Vagina (tissue), 2 donors: ENCODE measurements at regions not wholly inside any gene's neighbourhood (a gene's known extent, or its start where the extent isn't known, plus 50 kb on each side); places are given as distances from the start of the nearest gene placed in this dataset.

Experiments
- DNase-seq, 2 donors: peaks; one replicate each; pipeline ENCODE4 v3.0.0-alpha.2; 2017; ENCODE audit errors: extremely low spot score in 2 of 2
- H3K27ac ChIP-seq: fragments of 200-600 bp; sonication (generic); one replicate; pipeline ENCODE4 v1.5.1; 2019
- H3K27me3 ChIP-seq: fragments of 200-600 bp; sonication (generic); one replicate; pipeline ENCODE4 v1.5.1; 2019
- H3K36me3 ChIP-seq, 2 donors: fragments of 200-600 bp; sonication (generic); one replicate each; pipeline ENCODE4 v1.5.1; 2017 to 2019
- H3K4me1 ChIP-seq: fragments of 200-600 bp; sonication (generic); one replicate; pipeline ENCODE4 v1.5.1; 2019
- H3K4me3 ChIP-seq, 2 donors: fragments of 200-600 bp; sonication (generic); 1 replicate in 1 of 2; 2 replicates in 1 of 2; pipeline ENCODE4 v1.5.1; 2016 to 2019
- H3K9me3 ChIP-seq: fragments of 200-600 bp; sonication (generic); one replicate; pipeline ENCODE4 v1.5.1; 2019
- POLR2A ChIP-seq, 2 donors: fragments of 450-650 bp; IDR thresholded peaks; one replicate each; pipeline ENCODE4 v1.6.1; 2017; ENCODE audit warnings: antibody characterized with exemption in 2 of 2, mild to moderate bottlenecking in 2 of 2, moderate library complexity in 2 of 2
- POLR2AphosphoS5 ChIP-seq, 2 donors: sonication (generic); formaldehyde crosslinking; IDR thresholded peaks; one replicate each; pipeline ENCODE4 v1.9.0; 2017; ENCODE audit warnings: antibody characterized with exemption in 2 of 2, mild to moderate bottlenecking in 2 of 2, low read depth in 1 of 2; ENCODE audit not compliant: insufficient read depth in 1 of 2
- intact Hi-C: fragments of 100-400 bp; cut with DNase I; formaldehyde crosslinking; loops from one replicate; pipeline ENCODE4 v1.15.1; 2023
- TF ChIP-seq, protein P1 (sequence below), 3 experiments: fragments of 450-650 bp in 2 of 3; fragments of 200-600 bp in 1 of 3; sonication (generic) in 1 of 3; IDR thresholded peaks; one replicate each; pipeline ENCODE4 v1.5.1; 2017 to 2019; ENCODE audit warnings: antibody characterized with exemption in 3 of 3, mild to moderate bottlenecking in 2 of 3, moderate library complexity in 2 of 3

DNA sequence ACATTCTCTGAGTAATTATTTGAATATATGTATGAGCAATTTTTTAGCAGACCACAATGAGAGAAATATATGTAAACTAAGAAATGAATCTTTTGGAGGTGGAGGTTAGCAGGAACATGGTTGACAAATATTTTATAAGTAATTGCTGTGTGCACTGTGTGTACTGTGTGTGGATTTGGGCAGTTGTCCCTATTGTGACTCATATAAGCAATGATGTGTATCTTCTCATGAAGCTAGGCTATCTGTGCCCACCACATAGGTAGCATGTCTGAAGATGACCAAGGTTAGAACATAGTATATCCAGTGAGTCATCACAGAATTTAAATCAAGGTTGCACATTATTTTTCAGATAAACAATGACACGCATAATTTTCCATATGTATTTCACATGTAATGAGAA is 713.9 kb upstream of the GBE1 start:
- TF ChIP-seq, protein P1, sequence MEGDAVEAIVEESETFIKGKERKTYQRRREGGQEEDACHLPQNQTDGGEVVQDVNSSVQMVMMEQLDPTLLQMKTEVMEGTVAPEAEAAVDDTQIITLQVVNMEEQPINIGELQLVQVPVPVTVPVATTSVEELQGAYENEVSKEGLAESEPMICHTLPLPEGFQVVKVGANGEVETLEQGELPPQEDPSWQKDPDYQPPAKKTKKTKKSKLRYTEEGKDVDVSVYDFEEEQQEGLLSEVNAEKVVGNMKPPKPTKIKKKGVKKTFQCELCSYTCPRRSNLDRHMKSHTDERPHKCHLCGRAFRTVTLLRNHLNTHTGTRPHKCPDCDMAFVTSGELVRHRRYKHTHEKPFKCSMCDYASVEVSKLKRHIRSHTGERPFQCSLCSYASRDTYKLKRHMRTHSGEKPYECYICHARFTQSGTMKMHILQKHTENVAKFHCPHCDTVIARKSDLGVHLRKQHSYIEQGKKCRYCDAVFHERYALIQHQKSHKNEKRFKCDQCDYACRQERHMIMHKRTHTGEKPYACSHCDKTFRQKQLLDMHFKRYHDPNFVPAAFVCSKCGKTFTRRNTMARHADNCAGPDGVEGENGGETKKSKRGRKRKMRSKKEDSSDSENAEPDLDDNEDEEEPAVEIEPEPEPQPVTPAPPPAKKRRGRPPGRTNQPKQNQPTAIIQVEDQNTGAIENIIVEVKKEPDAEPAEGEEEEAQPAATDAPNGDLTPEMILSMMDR (IDR thresholded peaks at IDR 0.05): no peak
- no peak for TF ChIP-seq POLR2A (IDR thresholded peaks at IDR 0.05)
- no peak for TF ChIP-seq POLR2AphosphoS5 (IDR thresholded peaks at IDR 0.05; ENCODE audit: insufficient read depth in 1 of 2, low read depth in 1 of 2)
- intact Hi-C loops: no loop called here
- Histone ChIP-seq H3K4me3 (no peak overlapping the region), H3K4me1 (no peaks in the 10 kb centered on the region), H3K9me3 (no peaks in the 10 kb centered on the region), H3K27me3 (no peaks in the 10 kb centered on the region), H3K27ac (no peak overlapping the region), H3K36me3 (no peaks in the 10 kb centered on the region)
- no peak for DNase-seq

DNA sequence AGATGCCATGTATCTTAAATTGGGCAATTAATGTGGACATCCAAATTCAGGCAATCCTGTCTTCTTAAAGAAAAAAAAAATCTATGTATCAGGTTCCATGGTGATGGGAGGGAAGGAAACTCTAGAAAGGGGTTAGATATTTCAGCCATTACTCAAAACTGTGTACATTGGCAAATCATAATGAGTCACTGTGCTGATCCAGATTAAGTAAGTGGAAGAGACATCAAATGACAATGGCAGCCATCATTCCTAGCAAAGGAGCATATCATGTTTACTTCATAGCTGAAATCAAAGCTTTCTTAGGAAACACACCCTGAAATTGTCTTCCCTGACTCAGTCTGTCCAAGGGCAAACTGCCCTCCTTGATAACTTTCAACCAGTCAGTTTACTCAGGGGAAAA is 713.3 kb upstream of the GBE1 start:
- H3K27me3 ChIP-seq: no peaks in the 10 kb centered on the region
- DNase-seq: no peak
- no peak overlapping the region for H3K4me3 ChIP-seq
- no peaks in the 10 kb centered on the region for H3K9me3 ChIP-seq
- intact Hi-C loops: no loop called here
- TF ChIP-seq POLR2A (IDR thresholded peaks at IDR 0.05) (no peak), POLR2AphosphoS5 (IDR thresholded peaks at IDR 0.05; ENCODE audit: insufficient read depth in 1 of 2, low read depth in 1 of 2) (no peak)
- TF ChIP-seq, protein P1 (IDR thresholded peaks at IDR 0.05): no peak
- H3K27ac ChIP-seq: no peak overlapping the region
- H3K4me1 ChIP-seq: no peaks in the 10 kb centered on the region
- no peaks in the 10 kb centered on the region for H3K36me3 ChIP-seq

DNA sequence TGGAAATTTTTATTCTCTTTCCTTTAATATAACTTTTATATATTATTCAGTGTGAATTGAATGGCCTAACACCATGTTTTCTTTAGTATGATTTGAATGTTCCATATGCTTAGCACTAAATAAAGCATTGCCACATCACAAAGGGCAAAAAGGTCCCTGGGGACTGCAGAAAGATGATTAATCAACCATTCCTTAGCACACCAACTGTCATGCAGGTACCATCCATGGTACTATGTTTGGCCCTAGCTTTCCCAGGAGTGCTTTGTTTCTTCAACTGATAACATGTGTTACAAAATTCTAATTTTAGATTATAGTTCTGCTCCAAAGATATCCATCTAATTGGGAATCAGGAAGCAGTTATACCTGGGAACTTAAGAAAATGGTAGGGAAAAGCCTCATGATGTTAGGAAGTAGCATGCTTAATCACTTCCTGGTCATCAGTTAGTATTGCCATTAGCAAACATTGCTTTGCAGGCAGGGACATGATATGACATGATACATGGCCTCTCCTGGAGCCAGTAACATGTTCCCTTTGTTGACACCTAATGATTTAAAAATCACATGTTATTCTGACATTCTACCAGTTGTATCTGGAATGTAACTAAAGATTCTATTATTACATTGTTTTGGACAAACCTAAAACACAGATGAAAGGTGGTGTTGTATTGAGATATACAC is 712.6 kb upstream of the GBE1 start:
- Histone ChIP-seq H3K4me3 (no peak overlapping the region), H3K9me3 (no peaks in the 10 kb centered on the region), H3K36me3 (no peaks in the 10 kb centered on the region), H3K4me1 (no peaks in the 10 kb centered on the region), H3K27ac (no peak overlapping the region), H3K27me3 (no peaks in the 10 kb centered on the region)
- intact Hi-C loops: no loop called here
- TF ChIP-seq, protein P1 (IDR thresholded peaks at IDR 0.05): no peak
- TF ChIP-seq POLR2A (IDR thresholded peaks at IDR 0.05): no peak
- no peak for TF ChIP-seq POLR2AphosphoS5 (IDR thresholded peaks at IDR 0.05; ENCODE audit: insufficient read depth in 1 of 2, low read depth in 1 of 2)
- DNase-seq: no peak

DNA sequence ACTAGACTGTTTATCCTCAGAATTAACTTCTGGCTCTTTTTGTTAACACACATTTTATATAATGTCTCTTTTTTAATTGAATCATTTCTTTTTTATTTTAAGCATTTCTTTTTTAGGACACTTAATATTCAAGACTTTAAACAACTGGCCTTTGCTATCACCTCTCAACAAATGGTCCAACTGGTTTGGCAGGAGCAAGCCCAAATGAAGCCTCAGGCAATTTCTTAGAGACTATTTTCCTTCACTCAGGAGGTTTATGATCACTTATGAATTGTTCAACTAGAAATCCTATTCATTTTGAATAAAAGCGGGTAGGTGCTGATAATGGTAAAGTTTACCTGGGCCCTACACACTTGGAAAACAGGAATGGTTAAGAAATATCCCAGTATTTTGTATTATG is 705.6 kb upstream of the GBE1 start:
- Histone ChIP-seq H3K9me3 (no peaks in the 10 kb centered on the region), H3K4me3 (no peak overlapping the region), H3K27ac (no peak overlapping the region), H3K36me3 (no peaks in the 10 kb centered on the region), H3K27me3 (no peaks in the 10 kb centered on the region), H3K4me1 (no peaks in the 10 kb centered on the region)
- TF ChIP-seq POLR2A (IDR thresholded peaks at IDR 0.05) (no peak), POLR2AphosphoS5 (IDR thresholded peaks at IDR 0.05; ENCODE audit: insufficient read depth in 1 of 2, low read depth in 1 of 2) (no peak)
- TF ChIP-seq, protein P1 (IDR thresholded peaks at IDR 0.05): no peak
- intact Hi-C loops: no loop called here
- no peak for DNase-seq

DNA sequence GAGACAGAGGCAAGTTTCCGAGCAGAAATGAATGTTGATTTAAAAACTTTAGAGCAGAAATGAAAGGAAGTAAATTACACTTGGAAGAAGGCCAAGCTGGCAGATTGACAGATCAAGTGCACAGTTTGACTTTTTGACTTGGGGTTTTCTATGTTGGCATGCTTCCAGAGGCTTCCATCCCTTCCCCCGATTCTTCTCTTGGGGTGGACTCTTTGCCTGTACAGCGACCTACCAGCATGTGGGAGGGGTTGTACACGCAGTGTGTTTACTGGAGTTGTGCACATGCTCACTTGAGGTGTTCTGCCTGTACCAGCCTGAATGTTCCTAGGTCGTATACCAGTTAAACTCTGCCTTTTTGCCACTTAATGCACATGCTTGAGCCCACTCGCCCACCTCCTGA is 701.5 kb upstream of the GBE1 start:
- TF ChIP-seq POLR2A (IDR thresholded peaks at IDR 0.05) (no peak), POLR2AphosphoS5 (IDR thresholded peaks at IDR 0.05; ENCODE audit: insufficient read depth in 1 of 2, low read depth in 1 of 2) (no peak)
- TF ChIP-seq, protein P1 (IDR thresholded peaks at IDR 0.05): no peak
- Histone ChIP-seq H3K4me1 (no peaks in the 10 kb centered on the region), H3K27me3 (no peaks in the 10 kb centered on the region), H3K36me3 (no peaks in the 10 kb centered on the region), H3K27ac (no peak overlapping the region), H3K9me3 (no peaks in the 10 kb centered on the region), H3K4me3 (no peak overlapping the region)
- intact Hi-C loops: no loop called here
- no peak for DNase-seq
